ENCODE measurements at regions not wholly inside any gene's neighbourhood (a gene's known extent, or its start where the extent isn't known, plus 50 kb on each side); places are given as distances from the start of the nearest gene placed in this dataset.

GRCh38 chr15:39283531-39283930 is 297.3 kb upstream of the THBS1 start:
- intact Hi-C loops (cut with DNase I, micrococcal nuclease), result no loop called here
- H3K4me1 Mint-ChIP-seq (ENCODE audit: low read depth), result no peaks in the 10 kb centered on the region

DNA sequence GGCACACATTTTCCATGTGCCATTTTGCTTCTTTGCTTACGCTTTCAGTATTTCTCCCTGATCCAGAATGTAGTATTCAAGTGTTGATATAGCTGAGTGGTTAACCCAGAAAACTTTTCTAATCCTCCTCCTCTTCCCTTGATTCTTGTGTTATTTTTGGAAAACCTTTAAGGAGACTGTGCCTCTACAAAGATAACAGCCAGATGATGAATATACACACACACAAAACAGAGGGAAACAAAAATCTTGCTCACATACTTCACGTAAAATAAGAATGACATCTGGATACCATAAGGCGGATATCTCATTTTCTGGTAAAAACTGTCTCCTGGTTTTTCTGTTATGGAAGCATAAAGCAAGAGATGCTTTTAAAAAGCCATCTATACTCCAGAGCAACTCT is 295.8 kb upstream of the THBS1 start:
- no peaks in the 10 kb centered on the region for H3K4me1 ChIP-seq (ENCODE audit: insufficient read depth, low read length)
- intact Hi-C loops (cut with DNase I, micrococcal nuclease), result no loop called here
- peaks cover 4% of the 10 kb centered on the region in 2 experiments for H3K27me3 ChIP-seq (ENCODE audit: control insufficient read depth in 1 of 2, insufficient read depth in 2 of 2, low read length in 2 of 2)
- Mint-ChIP-seq H3K9me3 (no peaks in the 10 kb centered on the region), H3K4me3 (no peak overlapping the region), H3K4me1 (ENCODE audit: low read depth) (no peaks in the 10 kb centered on the region), H3K27ac (no peak overlapping the region), H3K36me3 (ENCODE audit: low read depth) (no peaks in the 10 kb centered on the region), H3K27me3 (peaks cover 25% of the 10 kb centered on the region)
- POLR2A ChIA-PET, result no interaction called here
- ATAC-seq (ENCODE audit: poor library complexity) (no peak), DNase-seq (no peak)
- TF ChIP-seq CTCF (IDR thresholded peaks at IDR 0.05), result no peak
- H3K36me3 ChIP-seq (ENCODE audit: insufficient read depth, low read length), result no peaks in the 10 kb centered on the region
- H3K4me3 ChIP-seq (ENCODE audit: low read length), result no peak overlapping the region
- no peak overlapping the region for H3K27ac ChIP-seq (ENCODE audit: low read depth in 1 of 2, low read length in 2 of 2)
- CTCF ChIA-PET, result no interaction called here
- peaks cover 0 to 4% of the 10 kb centered on the region in 2 experiments for H3K9me3 ChIP-seq (ENCODE audit: control insufficient read depth in 1 of 2, insufficient read depth in 1 of 2, low read length in 2 of 2)

More at GRCh38 chr15:39283531-39283930, 297.3 kb upstream of the THBS1 start:
- Histone ChIP-seq H3K4me1 (ENCODE audit: insufficient read depth, low read length) (no peaks in the 10 kb centered on the region), H3K4me3 (ENCODE audit: low read length) (no peak overlapping the region), H3K36me3 (ENCODE audit: insufficient read depth, low read length) (no peaks in the 10 kb centered on the region), H3K9me3 (ENCODE audit: control insufficient read depth in 1 of 2, insufficient read depth in 1 of 2, low read length in 2 of 2) (peaks cover 0 to 4% of the 10 kb centered on the region in 2 experiments), H3K27ac (ENCODE audit: low read depth in 1 of 2, low read length in 2 of 2) (no peak overlapping the region), H3K27me3 (ENCODE audit: control insufficient read depth in 1 of 2, insufficient read depth in 2 of 2, low read length in 2 of 2) (peaks cover 4% of the 10 kb centered on the region in 2 experiments)
- Mint-ChIP-seq H3K4me3 (no peak overlapping the region), H3K27me3 (peaks cover 24% of the 10 kb centered on the region), H3K36me3 (ENCODE audit: low read depth) (no peaks in the 10 kb centered on the region), H3K27ac (no peak overlapping the region), H3K9me3 (no peaks in the 10 kb centered on the region)
- CTCF ChIA-PET, result no interaction called here
- TF ChIP-seq CTCF (IDR thresholded peaks at IDR 0.05), result no peak
- POLR2A ChIA-PET, result no interaction called here
- DNase-seq (no peak), ATAC-seq (ENCODE audit: poor library complexity) (no peak)

- H3K4me1 Mint-ChIP-seq (ENCODE audit: low read depth), result no peaks in the 10 kb centered on the region
- Histone ChIP-seq H3K27me3 (ENCODE audit: control insufficient read depth in 1 of 2, insufficient read depth in 2 of 2, low read length in 2 of 2) (peaks cover 4% of the 10 kb centered on the region in 2 experiments), H3K36me3 (ENCODE audit: insufficient read depth, low read length) (no peaks in the 10 kb centered on the region), H3K4me1 (ENCODE audit: insufficient read depth, low read length) (no peaks in the 10 kb centered on the region), H3K4me3 (ENCODE audit: low read length) (no peak overlapping the region), H3K27ac (ENCODE audit: low read depth in 1 of 2, low read length in 2 of 2) (no peak overlapping the region), H3K9me3 (ENCODE audit: control insufficient read depth in 1 of 2, insufficient read depth in 1 of 2, low read length in 2 of 2) (peaks cover 0 to 4% of the 10 kb centered on the region in 2 experiments)
- intact Hi-C loops (cut with DNase I, micrococcal nuclease), result no loop called here
- CTCF ChIA-PET, result no interaction called here
- ATAC-seq (ENCODE audit: poor library complexity), result no peak
- no peak for TF ChIP-seq CTCF (IDR thresholded peaks at IDR 0.05)
- POLR2A ChIA-PET, result no interaction called here
- H3K4me3 Mint-ChIP-seq, result no peak overlapping the region
- no peaks in the 10 kb centered on the region for H3K36me3 Mint-ChIP-seq (ENCODE audit: low read depth)
- no peak for DNase-seq
- H3K27me3 Mint-ChIP-seq, result peaks cover 25% of the 10 kb centered on the region
- no peaks in the 10 kb centered on the region for H3K9me3 Mint-ChIP-seq
- no peak overlapping the region for H3K27ac Mint-ChIP-seq
Measured at GRCh38 chr15:39285663-39286062, 295.2 kb upstream of the THBS1 start.

Data from CD4-positive, alpha-beta T cell (primary cell).